Large intestine (tissue), 3 donors: ENCODE measurements at regions not wholly inside any gene's neighbourhood (a gene's known extent, or its start where the extent isn't known, plus 50 kb on each side); places are given as distances from the start of the nearest gene placed in this dataset.

Source experiments
- DNase-seq, 2 donors: peaks; one replicate each; pipeline versions ENCODE4 v3.0.0 to v3.0.0-alpha.2; 2013
- H3K27ac ChIP-seq: one replicate; pipeline ENCODE4 v1.5.1; 2013; ENCODE audit warnings: low read length
- H3K27me3 ChIP-seq: 2 replicates; pipeline ENCODE4 v1.6.1; 2013; ENCODE audit warnings: low read length; ENCODE audit not compliant: control insufficient read depth, insufficient read depth
- H3K36me3 ChIP-seq: 2 replicates; pipeline ENCODE4 v1.6.1; 2013; ENCODE audit warnings: low read length; ENCODE audit not compliant: control insufficient read depth, insufficient read depth
- H3K4me1 ChIP-seq: one replicate; pipeline ENCODE4 v1.6.1; 2013; ENCODE audit warnings: low read length; ENCODE audit not compliant: control insufficient read depth, insufficient read depth
- H3K4me3 ChIP-seq: one replicate; pipeline ENCODE4 v1.5.1; 2013; ENCODE audit warnings: low read length
- H3K9me3 ChIP-seq: one replicate; pipeline ENCODE4 v1.6.1; 2013; ENCODE audit warnings: mild to moderate bottlenecking, low read depth, low read length, moderate library complexity; ENCODE audit not compliant: control insufficient read depth
- WGBS: methylation state at CpG from one replicate; pipeline ENCODE4 v1.1.5; 2013; ENCODE audit warnings: low lambda C conversion rate; ENCODE audit not compliant: insufficient coverage; 5-methylcytosine and 5-hydroxymethylcytosine counted together

DNA sequence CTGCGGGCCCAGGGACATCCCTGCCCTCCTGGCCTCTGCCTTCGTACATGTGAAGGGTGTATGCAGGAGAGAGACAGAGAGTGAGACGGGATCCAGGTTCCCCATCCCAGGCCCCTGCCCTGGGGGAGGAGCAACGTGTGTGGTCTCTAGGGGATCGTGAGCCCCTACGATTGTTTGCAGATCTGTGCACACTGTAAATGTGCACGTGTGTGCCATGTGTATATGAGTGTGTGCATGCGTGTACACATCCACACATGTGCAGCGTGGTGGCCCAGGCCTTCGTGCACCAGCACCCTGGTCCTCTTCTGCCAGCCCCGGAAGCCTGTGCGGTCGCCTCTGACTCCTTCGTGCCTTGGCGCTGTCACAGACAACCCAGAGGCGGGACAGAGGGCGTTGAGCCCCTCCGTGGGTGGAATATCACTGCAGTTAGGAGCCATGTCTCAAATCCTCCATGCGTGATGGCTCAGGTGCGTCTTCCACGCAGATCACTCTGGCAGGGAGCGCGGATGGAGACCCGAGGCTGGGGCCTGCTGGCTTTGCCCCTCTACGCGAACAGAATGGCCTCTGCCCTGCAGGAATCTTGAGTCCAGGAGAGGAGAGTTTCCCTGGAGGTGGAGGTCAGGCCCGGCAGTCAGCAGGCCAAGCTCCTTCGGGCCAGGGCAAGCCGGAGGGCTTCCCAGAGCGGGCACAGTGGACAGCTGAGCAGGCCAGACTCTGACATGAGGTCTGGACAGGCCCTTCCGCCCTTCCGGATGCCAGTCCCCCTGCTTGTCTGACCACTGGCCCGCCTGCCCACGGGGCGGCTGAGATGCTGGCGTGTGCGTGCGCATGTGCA, 97.5 kb downstream of the UNCX start:
- no peak overlapping the region for H3K27ac ChIP-seq
- WGBS: no CpG with 5 or more reads among the region's 38 CpGs
- H3K4me3 ChIP-seq: no peak overlapping the region
- peaks cover 9% of the 10 kb centered on the region for H3K27me3 ChIP-seq
- H3K4me1 ChIP-seq: no peaks in the 10 kb centered on the region
- H3K9me3 ChIP-seq: peaks cover 2% of the 10 kb centered on the region
- no peak for DNase-seq
- no peaks in the 10 kb centered on the region for H3K36me3 ChIP-seq

DNA sequence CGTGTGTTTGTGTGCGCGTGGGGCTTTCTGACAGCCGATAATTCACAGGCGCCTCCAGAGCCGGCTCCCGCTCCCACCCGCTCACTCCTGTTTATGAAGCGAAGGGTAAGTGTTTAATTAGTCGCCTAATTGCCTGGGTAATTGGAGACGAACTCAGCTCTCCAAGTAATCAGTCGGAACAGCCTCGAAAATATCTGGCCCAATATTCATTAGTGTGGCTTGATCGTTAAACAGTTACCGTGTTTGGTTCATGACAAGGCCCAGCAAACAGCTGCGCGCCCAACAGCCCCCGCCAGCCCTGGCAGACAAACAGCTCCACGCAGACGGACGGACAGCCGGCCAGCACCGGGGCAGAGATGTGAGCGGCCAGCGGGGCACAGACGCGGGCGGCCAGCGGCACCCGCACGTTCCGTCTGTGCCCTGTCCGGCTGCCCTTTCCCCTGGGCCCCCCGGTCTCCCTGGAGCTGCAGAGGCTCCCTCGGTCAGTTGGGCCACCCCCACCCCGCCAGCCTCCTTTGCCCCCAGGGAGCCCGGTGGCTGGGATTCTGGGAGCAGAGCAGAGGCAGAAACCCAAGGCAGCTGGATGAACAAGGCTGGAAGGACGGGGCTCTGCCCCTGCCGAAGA, 98.2 kb downstream of the UNCX start:
- H3K27me3 ChIP-seq: peaks cover 9% of the 10 kb centered on the region
- H3K4me1 ChIP-seq: no peaks in the 10 kb centered on the region
- DNase-seq: no peak
- no peak overlapping the region for H3K27ac ChIP-seq
- no peaks in the 10 kb centered on the region for H3K36me3 ChIP-seq
- no peak overlapping the region for H3K4me3 ChIP-seq
- H3K9me3 ChIP-seq: peaks cover 2% of the 10 kb centered on the region
- WGBS: 100% methylated on average over 1 of the region's 39 CpGs

DNA sequence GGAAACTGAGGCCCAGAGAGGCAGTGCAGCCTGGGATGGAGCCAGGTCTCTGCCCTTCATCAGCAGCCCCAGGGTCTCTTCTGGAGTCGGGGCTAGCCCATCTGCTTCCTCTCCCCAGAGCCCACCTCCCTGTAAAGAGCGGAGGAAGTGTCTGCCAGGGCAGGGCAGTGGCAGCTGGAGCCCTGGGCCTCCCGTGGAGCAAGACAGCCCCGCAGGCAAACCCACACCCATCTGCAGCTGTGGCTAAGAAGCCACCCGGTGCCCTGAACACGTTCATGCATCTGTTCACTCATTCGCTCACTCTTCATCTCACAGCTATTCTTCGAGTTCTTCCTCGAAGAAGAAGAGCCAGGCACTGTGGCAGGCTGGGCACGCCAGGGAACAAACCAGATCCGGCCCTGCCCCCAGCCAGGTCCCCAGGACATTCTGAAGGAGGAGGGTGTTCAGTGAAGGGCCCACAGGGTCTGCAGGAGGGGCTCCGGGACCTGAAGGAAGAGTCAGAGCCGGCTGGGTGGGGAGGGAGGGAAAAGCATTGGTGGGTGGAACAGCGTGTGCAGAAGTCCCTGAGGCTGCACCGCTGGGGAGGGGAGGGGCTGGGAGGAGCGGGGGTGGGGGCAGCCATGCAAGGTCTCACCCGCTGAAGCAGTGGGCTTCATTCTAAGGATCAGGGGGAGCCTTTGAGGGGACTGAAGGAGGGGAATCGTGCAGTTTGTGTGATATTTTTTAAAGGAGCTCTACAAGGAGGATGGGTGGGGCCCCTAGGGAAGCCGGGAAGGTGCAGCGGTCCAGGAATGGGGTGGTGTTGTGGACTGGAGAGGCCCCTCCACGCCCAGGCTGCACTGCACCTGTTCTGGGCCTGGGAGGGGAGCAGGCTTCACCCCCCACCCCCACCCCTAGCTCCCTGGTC, 99.1 kb downstream of the UNCX start:
- no peaks in the 10 kb centered on the region for H3K4me1 ChIP-seq
- H3K36me3 ChIP-seq: no peaks in the 10 kb centered on the region
- no CpG with 5 or more reads among the region's 21 CpGs for WGBS
- H3K4me3 ChIP-seq: no peak overlapping the region
- H3K27me3 ChIP-seq: peaks cover 9% of the 10 kb centered on the region
- peaks cover 8% of the 10 kb centered on the region for H3K9me3 ChIP-seq
- H3K27ac ChIP-seq: no peak overlapping the region
- DNase-seq: no peak

DNA sequence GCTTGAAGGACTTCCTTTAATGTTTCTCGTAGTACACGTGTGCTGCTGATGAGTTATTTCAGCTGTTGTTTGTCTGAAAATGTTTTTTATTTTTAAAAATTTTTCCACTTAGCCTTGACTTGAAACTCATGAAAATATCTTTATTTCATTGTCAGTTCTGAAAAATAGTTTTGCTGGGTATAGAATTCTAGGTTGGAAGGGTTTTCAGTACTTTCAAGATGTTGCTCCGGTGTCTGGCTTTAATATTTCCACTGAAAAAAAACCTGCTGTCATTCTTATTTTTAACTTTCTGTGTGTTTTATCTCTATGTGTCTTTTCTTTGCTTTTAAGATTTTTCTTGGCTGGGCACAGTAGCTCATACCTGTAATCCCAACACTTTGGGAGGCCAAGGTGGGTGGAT, 103.8 kb downstream of the UNCX start:
- Histone ChIP-seq H3K36me3 (no peaks in the 10 kb centered on the region), H3K4me3 (no peak overlapping the region), H3K27me3 (peaks cover 10% of the 10 kb centered on the region), H3K4me1 (no peaks in the 10 kb centered on the region), H3K9me3 (peaks cover 15% of the 10 kb centered on the region), H3K27ac (no peak overlapping the region)
- WGBS: 100% methylated on average over 1 of the region's 3 CpGs
- no peak for DNase-seq

DNA sequence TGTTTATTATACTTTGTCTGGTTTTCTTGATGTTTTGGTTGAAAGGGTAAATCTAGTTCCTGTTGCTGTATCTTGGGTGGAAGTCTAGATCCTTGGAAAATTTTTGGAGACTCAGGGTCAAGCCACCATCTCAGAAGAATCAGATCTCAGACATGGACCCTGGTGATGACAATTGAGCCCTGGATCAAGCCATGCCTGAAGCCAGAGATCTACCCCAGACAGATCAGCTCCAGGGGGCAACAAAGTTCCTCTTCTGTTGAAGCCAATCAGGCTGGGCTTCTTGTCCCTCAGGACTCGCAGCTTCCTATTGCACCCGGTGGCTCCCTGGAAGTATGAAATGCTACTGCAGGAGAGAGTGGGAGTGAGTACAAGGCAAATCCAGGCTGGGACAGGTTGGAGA, 106.9 kb downstream of the UNCX start:
- DNase-seq: no peak
- Histone ChIP-seq H3K27me3 (peaks cover 10% of the 10 kb centered on the region), H3K4me3 (no peak overlapping the region), H3K4me1 (no peaks in the 10 kb centered on the region), H3K27ac (no peak overlapping the region), H3K36me3 (no peaks in the 10 kb centered on the region), H3K9me3 (peaks cover 15% of the 10 kb centered on the region)
- WGBS: no CpG with 5 or more reads among the region's 2 CpGs

DNA sequence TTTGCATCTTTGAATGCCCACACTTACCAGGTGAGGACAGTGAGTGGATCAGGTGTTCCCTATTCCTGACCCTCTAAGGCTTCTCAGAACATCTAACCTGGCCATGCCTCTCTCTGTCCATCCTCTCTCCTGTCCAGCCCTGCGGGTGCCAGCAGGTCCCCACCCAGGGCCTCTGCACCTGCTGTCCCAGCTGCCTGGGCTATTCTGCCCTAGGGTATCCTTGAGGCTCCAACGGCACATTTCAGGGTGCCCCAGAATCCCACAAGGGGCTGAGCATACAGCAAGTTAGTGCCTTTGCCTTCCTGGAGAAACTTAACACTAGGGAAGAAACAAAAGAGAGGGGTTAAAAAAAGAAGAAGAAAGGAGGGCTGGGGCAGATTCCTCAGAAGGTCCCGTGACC, 107.4 kb downstream of the UNCX start:
- Histone ChIP-seq H3K4me3 (no peak overlapping the region), H3K36me3 (no peaks in the 10 kb centered on the region), H3K9me3 (peaks cover 15% of the 10 kb centered on the region), H3K27me3 (peaks cover 10% of the 10 kb centered on the region), H3K4me1 (no peaks in the 10 kb centered on the region), H3K27ac (no peak overlapping the region)
- no CpG with 5 or more reads among the region's 3 CpGs for WGBS
- DNase-seq: no peak

DNA sequence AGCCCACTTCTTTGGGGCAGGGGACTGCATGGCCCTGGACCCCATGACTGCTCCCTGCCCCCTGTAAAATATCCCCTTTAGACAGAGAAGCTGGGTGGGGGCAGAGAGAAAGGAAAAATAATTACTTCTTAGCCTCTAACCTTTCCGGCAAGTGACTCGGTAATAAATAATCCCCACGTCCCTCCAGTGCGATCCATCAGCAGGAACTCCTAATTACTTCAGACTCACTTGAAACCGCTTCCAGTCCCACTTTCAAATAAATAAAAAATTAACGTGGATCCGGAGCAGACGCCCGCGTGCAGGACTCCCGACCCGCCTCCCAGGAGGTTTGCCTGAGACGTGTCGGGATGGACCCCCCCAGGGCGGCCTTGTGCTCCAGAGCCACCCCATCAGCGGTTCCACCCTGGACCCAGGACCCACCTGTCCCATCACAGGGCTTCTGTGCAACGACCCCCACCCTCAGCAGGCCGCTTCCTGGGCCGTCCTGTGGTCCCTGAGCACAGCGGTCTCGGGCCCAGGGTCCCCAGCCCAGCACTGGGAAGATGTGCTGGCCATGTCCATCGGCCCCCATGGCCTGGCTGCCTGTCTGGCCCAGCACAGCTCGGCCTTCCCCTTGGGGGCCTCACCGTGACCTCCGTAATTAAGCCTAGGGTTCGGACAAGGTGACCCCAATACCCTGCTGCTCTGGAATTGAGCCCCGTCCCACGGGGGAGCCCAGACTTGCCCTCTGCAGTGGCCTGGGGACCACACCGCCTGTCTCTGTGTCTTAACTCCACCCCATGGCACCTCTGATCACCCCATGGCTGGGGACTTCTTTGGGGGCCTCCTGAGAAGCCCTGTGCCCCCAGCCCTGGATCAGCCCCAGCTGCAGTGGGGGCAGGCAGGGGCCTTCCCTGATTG, 108.0 kb downstream of the UNCX start:
- 86% methylated on average over 2 of the region's 29 CpGs for WGBS
- peaks cover 15% of the 10 kb centered on the region for H3K9me3 ChIP-seq
- no peak overlapping the region for H3K4me3 ChIP-seq
- peaks cover 10% of the 10 kb centered on the region for H3K27me3 ChIP-seq
- H3K36me3 ChIP-seq: no peaks in the 10 kb centered on the region
- H3K4me1 ChIP-seq: no peaks in the 10 kb centered on the region
- no peak for DNase-seq
- H3K27ac ChIP-seq: no peak overlapping the region

DNA sequence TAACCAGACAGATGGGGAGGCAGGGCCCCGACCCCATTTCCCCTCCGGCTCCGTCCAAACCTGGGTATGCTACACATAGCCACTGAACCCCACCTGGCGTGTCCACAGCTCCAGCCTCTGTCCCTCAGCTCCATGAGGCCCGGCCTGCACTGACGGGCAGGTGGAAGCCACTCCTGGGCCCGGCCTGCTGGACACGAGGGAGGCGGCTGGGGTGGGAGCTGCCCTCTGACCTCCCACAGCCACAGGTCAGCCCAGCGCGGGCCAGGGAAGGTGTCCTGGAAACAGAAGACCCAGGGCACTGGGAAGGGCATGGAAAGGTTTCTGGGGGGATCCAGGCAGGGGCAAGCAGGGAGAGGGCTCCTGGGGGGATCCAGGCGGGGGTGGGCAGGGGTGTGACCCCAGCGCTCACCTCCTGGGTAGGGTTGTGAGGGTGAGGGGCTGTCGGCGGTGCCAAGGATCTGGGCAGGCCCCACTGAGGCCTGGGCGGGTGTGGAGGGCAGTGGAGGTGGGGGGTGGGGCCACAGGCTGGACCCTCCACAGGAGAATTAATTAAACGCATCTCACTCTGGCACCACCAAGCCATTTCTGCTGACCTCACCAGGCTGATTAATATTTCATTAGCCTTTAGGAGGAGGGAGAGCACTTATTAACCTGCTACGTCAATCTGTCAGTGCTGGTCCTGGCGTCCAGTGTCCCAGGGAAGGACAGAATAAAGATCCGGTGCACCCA, 108.9 kb downstream of the UNCX start:
- no peak overlapping the region for H3K27ac ChIP-seq
- no peaks in the 10 kb centered on the region for H3K4me1 ChIP-seq
- peaks cover 12% of the 10 kb centered on the region for H3K9me3 ChIP-seq
- DNase-seq: no peak
- H3K27me3 ChIP-seq: peaks cover 10% of the 10 kb centered on the region
- no peaks in the 10 kb centered on the region for H3K36me3 ChIP-seq
- WGBS: no CpG with 5 or more reads among the region's 20 CpGs
- no peak overlapping the region for H3K4me3 ChIP-seq

DNA sequence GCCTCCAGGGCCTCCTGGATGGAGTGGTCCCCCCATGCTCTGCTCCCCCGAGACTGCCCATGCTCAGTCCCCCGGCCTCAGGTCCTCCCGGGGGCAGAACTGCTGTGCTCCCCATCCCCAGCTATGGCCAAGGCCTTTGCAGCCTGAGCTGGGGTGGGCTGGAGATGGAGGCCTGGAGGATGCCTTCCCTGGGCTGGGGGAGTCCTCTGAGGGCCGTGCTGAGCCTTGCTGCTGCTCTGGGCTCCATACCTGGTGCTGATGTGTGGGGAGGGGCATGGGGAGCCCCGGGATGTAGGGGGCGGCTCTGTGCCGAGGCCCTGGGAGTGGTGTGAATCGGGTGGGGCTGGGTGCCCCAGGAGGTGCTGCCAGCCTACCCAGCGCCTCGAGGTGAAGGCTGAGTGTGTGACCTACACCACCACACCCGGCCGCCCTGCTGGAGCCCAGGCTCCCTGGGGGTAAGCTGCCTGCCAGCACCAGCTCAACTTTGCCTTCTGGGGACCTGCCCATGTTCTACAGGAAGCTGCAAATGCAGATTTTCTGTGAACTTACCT, 109.5 kb downstream of the UNCX start:
- WGBS: no CpG with 5 or more reads among the region's 12 CpGs
- DNase-seq: no peak
- Histone ChIP-seq H3K4me1 (no peaks in the 10 kb centered on the region), H3K36me3 (no peaks in the 10 kb centered on the region), H3K9me3 (peaks cover 6% of the 10 kb centered on the region), H3K4me3 (no peak overlapping the region), H3K27ac (no peak overlapping the region), H3K27me3 (peaks cover 10% of the 10 kb centered on the region)
